ENCODE measurements at regions not wholly inside any gene's neighbourhood (a gene's known extent, or its start where the extent isn't known, plus 50 kb on each side); places are given as distances from the start of the nearest gene placed in this dataset.

DNA sequence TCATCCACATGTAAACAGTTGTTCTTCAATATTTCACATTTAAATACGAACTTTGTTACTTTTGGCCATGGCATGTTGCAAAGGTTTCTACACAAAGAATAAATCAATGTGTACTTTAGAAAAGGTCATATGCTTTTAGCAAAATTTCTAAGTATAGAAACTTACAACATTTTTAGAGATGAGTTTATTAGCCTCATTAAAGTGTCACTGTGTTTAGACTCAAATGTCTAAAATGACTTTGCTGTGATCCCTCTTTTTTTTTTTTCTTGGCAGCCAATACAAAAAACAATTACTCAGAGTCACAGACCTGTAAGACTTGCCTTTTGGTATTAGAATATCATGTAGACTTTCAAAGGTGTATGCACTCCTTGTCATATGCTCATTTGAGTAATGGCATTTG is 349.3 kb upstream of the KIAA1217 start:
- TF ChIP-seq, protein P1, sequence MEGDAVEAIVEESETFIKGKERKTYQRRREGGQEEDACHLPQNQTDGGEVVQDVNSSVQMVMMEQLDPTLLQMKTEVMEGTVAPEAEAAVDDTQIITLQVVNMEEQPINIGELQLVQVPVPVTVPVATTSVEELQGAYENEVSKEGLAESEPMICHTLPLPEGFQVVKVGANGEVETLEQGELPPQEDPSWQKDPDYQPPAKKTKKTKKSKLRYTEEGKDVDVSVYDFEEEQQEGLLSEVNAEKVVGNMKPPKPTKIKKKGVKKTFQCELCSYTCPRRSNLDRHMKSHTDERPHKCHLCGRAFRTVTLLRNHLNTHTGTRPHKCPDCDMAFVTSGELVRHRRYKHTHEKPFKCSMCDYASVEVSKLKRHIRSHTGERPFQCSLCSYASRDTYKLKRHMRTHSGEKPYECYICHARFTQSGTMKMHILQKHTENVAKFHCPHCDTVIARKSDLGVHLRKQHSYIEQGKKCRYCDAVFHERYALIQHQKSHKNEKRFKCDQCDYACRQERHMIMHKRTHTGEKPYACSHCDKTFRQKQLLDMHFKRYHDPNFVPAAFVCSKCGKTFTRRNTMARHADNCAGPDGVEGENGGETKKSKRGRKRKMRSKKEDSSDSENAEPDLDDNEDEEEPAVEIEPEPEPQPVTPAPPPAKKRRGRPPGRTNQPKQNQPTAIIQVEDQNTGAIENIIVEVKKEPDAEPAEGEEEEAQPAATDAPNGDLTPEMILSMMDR (IDR thresholded peaks at IDR 0.05; ENCODE audit: low read depth, low read length), result no peak
- TF ChIP-seq EZH2phosphoT487 (IDR thresholded peaks at IDR 0.05; ENCODE audit: low read depth), result no peak
